Gastroesophageal sphincter (tissue), 4 donors: ENCODE measurements at regions not wholly inside any gene's neighbourhood (a gene's known extent, or its start where the extent isn't known, plus 50 kb on each side); places are given as distances from the start of the nearest gene placed in this dataset.

Experiments
- ATAC-seq: fragments of 150-250 bp; one replicate; pipeline ENCODE4 v1.9.1; 2016; ENCODE audit warnings: mild to moderate bottlenecking, moderate library complexity
- H3K27ac ChIP-seq, 4 donors: fragments of 200-600 bp; sonication (generic) in 3 of 4; 1 replicate in 3 of 4; 2 replicates in 1 of 4; pipeline ENCODE4 v1.5.1; 2016 to 2019
- H3K27me3 ChIP-seq: fragments of 200-600 bp; sonication (generic); one replicate; pipeline ENCODE4 v1.5.1; 2019
- H3K36me3 ChIP-seq, 2 donors: fragments of 200-600 bp; sonication (generic); one replicate each; pipeline ENCODE4 v1.5.1; 2019; ENCODE audit warnings: control low read depth in 1 of 2
- H3K4me1 ChIP-seq, 3 donors: fragments of 200-600 bp; sonication (generic); 1 replicate in 2 of 3; 2 replicates in 1 of 3; pipeline ENCODE4 v1.5.1; 2016 to 2019; ENCODE audit warnings: control low read depth in 2 of 3
- H3K4me3 ChIP-seq, 2 donors: fragments of 200-600 bp; sonication (generic); one replicate each; pipeline ENCODE4 v1.5.1; 2019; ENCODE audit warnings: mild to moderate bottlenecking in 1 of 2, moderate library complexity in 1 of 2
- H3K9me3 ChIP-seq, 3 donors: fragments of 200-600 bp; sonication (generic); one replicate each; pipeline ENCODE4 v1.5.1; 2017 to 2019; ENCODE audit warnings: control low read depth in 2 of 3
- EP300 ChIP-seq: sonication (generic); formaldehyde crosslinking; IDR thresholded peaks from one replicate; pipeline ENCODE4 v1.6.1; 2017; ENCODE audit warnings: antibody characterized with exemption, mild to moderate bottlenecking
- POLR2A ChIP-seq, 2 donors: fragments of 450-650 bp; IDR thresholded peaks; one replicate each; pipeline ENCODE4 v1.6.1; 2017; ENCODE audit warnings: antibody characterized with exemption in 2 of 2, mild to moderate bottlenecking in 2 of 2, moderate library complexity in 1 of 2
- POLR2AphosphoS5 ChIP-seq: sonication (generic); formaldehyde crosslinking; IDR thresholded peaks from one replicate; pipeline ENCODE4 v1.6.1; 2017; ENCODE audit warnings: antibody characterized with exemption
- WGBS, 2 donors: methylation state at CpG; one replicate each; pipeline ENCODE4 v1.1.5; 2018; ENCODE audit warnings: low coverage in 1 of 2; 5-methylcytosine and 5-hydroxymethylcytosine counted together
- TF ChIP-seq, protein P1 (sequence below), 4 experiments: fragments of 200-600 bp in 2 of 4; fragments of 450-650 bp in 2 of 4; sonication (generic) in 1 of 4; IDR thresholded peaks; one replicate each; pipeline ENCODE4 v1.5.1; 2017 to 2019; ENCODE audit warnings: antibody characterized with exemption in 4 of 4, mild to moderate bottlenecking in 2 of 4, moderate library complexity in 2 of 4

DNA sequence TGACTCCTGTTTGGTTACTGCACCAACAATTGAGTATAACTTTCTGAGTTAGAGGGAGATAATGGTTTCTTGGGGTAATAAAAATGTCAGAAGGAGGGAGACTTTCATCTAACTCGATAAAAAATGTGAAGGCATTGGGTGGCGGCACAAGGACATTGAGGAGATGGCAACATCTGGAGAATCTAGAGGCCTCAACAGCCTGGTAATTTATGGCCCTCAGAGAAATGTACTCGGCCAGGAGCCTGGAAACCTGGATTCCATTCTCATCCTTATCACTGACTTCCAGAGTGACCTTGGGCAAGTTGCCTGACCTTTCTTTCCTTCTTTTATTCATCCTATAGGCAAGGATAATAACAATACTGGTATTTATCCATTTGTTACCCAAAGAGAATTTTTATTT is 173.5 kb upstream of the MEX3C start:
- no peak overlapping the region for H3K4me3 ChIP-seq
- no peak for ATAC-seq
- no peaks in the 10 kb centered on the region for H3K36me3 ChIP-seq
- H3K9me3 ChIP-seq = peaks cover 0 to 14% (median 0%) of the 10 kb centered on the region in 3 donors
- no peaks in the 10 kb centered on the region for H3K27me3 ChIP-seq
- H3K4me1 ChIP-seq = no peaks in the 10 kb centered on the region
- TF ChIP-seq, protein P1, sequence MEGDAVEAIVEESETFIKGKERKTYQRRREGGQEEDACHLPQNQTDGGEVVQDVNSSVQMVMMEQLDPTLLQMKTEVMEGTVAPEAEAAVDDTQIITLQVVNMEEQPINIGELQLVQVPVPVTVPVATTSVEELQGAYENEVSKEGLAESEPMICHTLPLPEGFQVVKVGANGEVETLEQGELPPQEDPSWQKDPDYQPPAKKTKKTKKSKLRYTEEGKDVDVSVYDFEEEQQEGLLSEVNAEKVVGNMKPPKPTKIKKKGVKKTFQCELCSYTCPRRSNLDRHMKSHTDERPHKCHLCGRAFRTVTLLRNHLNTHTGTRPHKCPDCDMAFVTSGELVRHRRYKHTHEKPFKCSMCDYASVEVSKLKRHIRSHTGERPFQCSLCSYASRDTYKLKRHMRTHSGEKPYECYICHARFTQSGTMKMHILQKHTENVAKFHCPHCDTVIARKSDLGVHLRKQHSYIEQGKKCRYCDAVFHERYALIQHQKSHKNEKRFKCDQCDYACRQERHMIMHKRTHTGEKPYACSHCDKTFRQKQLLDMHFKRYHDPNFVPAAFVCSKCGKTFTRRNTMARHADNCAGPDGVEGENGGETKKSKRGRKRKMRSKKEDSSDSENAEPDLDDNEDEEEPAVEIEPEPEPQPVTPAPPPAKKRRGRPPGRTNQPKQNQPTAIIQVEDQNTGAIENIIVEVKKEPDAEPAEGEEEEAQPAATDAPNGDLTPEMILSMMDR (IDR thresholded peaks at IDR 0.05) = no peak
- TF ChIP-seq EP300 (no peak), POLR2A (IDR thresholded peaks at IDR 0.05) (no peak), POLR2AphosphoS5 (no peak)
- WGBS, 2 donors = 43 to 60% methylated on average over 3 of the region's 3 CpGs
- H3K27ac ChIP-seq = no peak overlapping the region

DNA sequence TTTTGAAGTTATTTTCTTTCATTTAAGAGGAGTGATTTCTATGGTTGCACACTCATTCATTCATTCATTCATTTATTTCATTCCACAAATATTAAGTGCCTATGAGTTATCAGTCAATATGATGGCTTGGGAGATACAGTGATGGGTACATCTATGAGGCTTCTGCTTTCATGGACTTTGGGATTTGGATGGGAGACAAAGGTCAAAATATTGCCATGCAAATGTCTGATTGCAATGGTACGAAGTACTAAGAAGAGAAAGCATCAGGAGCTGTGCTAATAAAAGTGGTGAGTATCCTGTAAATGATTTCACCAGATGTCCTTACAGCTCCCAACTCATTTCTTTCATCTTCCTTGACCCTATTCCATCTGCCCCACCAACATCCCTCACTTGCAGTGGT is 174.4 kb upstream of the MEX3C start:
- TF ChIP-seq EP300 (no peak), POLR2AphosphoS5 (no peak), POLR2A (IDR thresholded peaks at IDR 0.05) (no peak)
- TF ChIP-seq, protein P1 (IDR thresholded peaks at IDR 0.05) = no peak
- H3K36me3 ChIP-seq = no peaks in the 10 kb centered on the region
- ATAC-seq = no peak
- H3K27ac ChIP-seq = no peak overlapping the region
- 87 to 89% methylated on average over 1 of the region's 1 CpG for WGBS, 2 donors
- no peaks in the 10 kb centered on the region for H3K27me3 ChIP-seq
- peaks cover 0 to 14% (median 0%) of the 10 kb centered on the region in 3 donors for H3K9me3 ChIP-seq
- no peak overlapping the region for H3K4me3 ChIP-seq
- H3K4me1 ChIP-seq = no peaks in the 10 kb centered on the region

DNA sequence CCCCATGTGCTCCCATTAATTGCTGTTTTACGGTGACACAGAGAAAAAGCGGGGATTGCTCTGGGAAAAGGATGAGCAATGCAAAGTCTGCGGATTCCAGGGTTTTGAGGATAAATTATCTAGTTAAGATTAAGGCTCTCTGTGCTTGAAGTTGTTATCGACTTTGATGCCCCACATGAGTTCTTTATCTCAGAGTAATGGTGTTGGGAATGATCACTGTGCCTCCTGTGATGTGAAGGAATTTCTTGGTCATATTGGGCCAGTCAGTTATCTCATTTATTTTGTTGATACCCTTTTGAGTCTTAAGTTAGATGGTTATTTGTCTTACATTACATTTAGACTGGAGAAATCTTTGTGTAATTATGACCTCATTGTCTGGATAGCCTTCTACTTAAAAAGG is 184.6 kb upstream of the MEX3C start:
- no peak overlapping the region for H3K4me3 ChIP-seq

DNA sequence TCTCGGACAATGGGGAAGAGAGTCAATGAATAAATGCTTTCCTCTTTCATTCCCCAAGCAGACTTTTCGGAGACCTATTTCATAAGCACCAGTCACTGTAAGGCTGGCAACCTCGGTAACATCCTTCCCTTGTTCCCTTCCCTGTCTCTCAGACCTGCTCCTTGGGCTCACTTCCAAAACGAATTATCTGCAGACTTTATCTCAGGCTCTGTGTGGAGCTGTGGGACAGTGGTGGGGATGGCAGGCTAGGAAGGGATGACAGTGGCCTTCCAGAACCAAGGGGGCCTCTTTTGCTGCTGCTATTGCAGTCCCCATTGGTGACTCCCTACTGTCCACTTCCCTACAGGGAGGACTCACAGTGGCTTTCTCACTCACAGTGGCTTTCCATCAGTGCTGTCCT is 185.6 kb upstream of the MEX3C start:
- 85 to 94% methylated on average over 2 to 4 of the region's 4 CpGs for WGBS, 2 donors
- H3K4me3 ChIP-seq = no peak overlapping the region
- H3K9me3 ChIP-seq = no peaks in the 10 kb centered on the region
- no peak for TF ChIP-seq POLR2AphosphoS5
- TF ChIP-seq EP300 = no peak
- no peak for TF ChIP-seq POLR2A (IDR thresholded peaks at IDR 0.05)
- TF ChIP-seq, protein P1 (IDR thresholded peaks at IDR 0.05) = no peak
- no peak for ATAC-seq
- H3K4me1 ChIP-seq = no peaks in the 10 kb centered on the region
- H3K27me3 ChIP-seq = no peaks in the 10 kb centered on the region
- no peaks in the 10 kb centered on the region for H3K36me3 ChIP-seq
- H3K27ac ChIP-seq = no peak overlapping the region

More for the DNA sequence above, 184.6 kb upstream of the MEX3C start:
- Histone ChIP-seq H3K27me3 (no peaks in the 10 kb centered on the region), H3K36me3 (no peaks in the 10 kb centered on the region), H3K9me3 (no peaks in the 10 kb centered on the region), H3K4me1 (no peaks in the 10 kb centered on the region), H3K27ac (no peak overlapping the region)
- TF ChIP-seq POLR2A (IDR thresholded peaks at IDR 0.05) = no peak
- TF ChIP-seq EP300 = no peak
- no peak for TF ChIP-seq POLR2AphosphoS5
- TF ChIP-seq, protein P1 (IDR thresholded peaks at IDR 0.05) = no peak
- ATAC-seq = no peak
- 57 to 59% methylated on average over 4 of the region's 4 CpGs for WGBS, 2 donors

DNA sequence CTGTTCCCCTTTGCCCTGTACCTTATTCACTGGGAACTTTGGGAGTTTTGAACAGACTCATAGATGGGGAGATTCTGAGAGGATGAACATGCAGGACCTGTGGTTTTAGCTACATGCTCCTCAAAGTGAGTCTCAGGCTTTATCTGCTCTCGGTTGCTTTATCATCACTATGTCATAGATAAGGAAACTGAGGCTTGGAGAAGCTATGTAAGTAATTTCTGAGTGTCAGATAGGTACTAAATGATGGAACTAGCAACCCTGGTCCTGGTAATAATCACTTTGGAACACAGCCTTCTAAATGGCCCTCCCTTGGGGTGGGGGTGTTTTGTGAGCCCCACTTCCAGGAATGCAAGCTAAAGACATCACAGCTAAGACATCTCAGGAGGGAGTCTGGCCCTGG is 186.2 kb upstream of the MEX3C start:
- TF ChIP-seq POLR2A (IDR thresholded peaks at IDR 0.05) (no peak), EP300 (no peak), POLR2AphosphoS5 (no peak)
- TF ChIP-seq, protein P1 (IDR thresholded peaks at IDR 0.05) = no peak
- Histone ChIP-seq H3K36me3 (no peaks in the 10 kb centered on the region), H3K27ac (no peak overlapping the region), H3K4me1 (no peaks in the 10 kb centered on the region), H3K4me3 (no peak overlapping the region), H3K9me3 (no peaks in the 10 kb centered on the region), H3K27me3 (no peaks in the 10 kb centered on the region)
- WGBS, 2 donors = 100% methylated on average over 1 of the region's 1 CpG
- no peak for ATAC-seq
